Chondrocyte (in vitro differentiated cells): ENCODE measurements at regions not wholly inside any gene's neighbourhood (a gene's known extent, or its start where the extent isn't known, plus 50 kb on each side); places are given as distances from the start of the nearest gene placed in this dataset.
A peak's percentile ranks its signal among the peaks of the same experiment; 100 is the strongest.

Experiments
- DNase-seq: peaks from one replicate; pipeline ENCODE4 v3.0.0; 2021; ENCODE audit warnings: mixed read lengths, low spot score
- H3K27ac Mint-ChIP-seq: one replicate; pipeline ENCODE4 v1.8.0; 2021; ENCODE audit warnings: mild to moderate bottlenecking, moderate library complexity, mixed read lengths; ENCODE audit not compliant: unreplicated experiment
- H3K27me3 Mint-ChIP-seq: 2 replicates; pipeline ENCODE4 v1.8.0; 2021; ENCODE audit warnings: low read depth, mixed read lengths
- H3K36me3 Mint-ChIP-seq: 2 replicates; pipeline ENCODE4 v1.8.0; 2021; ENCODE audit warnings: low read depth, mixed read lengths
- H3K4me1 Mint-ChIP-seq: 2 replicates; pipeline ENCODE4 v1.8.0; 2021; ENCODE audit warnings: low read depth, mild to moderate bottlenecking, mixed read lengths
- H3K4me3 Mint-ChIP-seq: one replicate; pipeline ENCODE4 v1.8.0; 2021; ENCODE audit warnings: mild to moderate bottlenecking, moderate library complexity, mixed read lengths; ENCODE audit not compliant: unreplicated experiment
- H3K9me3 Mint-ChIP-seq: 2 replicates; pipeline ENCODE4 v1.8.0; 2021; ENCODE audit warnings: low read depth, mixed read lengths
- CTCF ChIP-seq: fragments of 200-600 bp; sonication (generic); IDR thresholded peaks from 2 replicates; pipeline ENCODE4 v1.5.0; 2021; ENCODE audit warnings: antibody characterized with exemption, mild to moderate bottlenecking, moderate library complexity

GRCh38 chr4:35459045-35459444, 785.3 kb downstream of the ARAP2 start:
- H3K27ac Mint-ChIP-seq = no peak overlapping the region
- no peaks in the 10 kb centered on the region for H3K36me3 Mint-ChIP-seq
- TF ChIP-seq CTCF = no peak
- H3K4me3 Mint-ChIP-seq = no peak overlapping the region
- H3K4me1 Mint-ChIP-seq = no peaks in the 10 kb centered on the region
- H3K27me3 Mint-ChIP-seq = no peaks in the 10 kb centered on the region
- H3K9me3 Mint-ChIP-seq = peaks cover 29% of the 10 kb centered on the region
- no peak for DNase-seq

GRCh38 chr4:35461931-35462659, 782.2 kb downstream of the ARAP2 start:
- H3K36me3 Mint-ChIP-seq = no peaks in the 10 kb centered on the region

GRCh38 chr4:35463251-35463952, 780.9 kb downstream of the ARAP2 start:
- peak; percentile 72 for DNase-seq
- Mint-ChIP-seq H3K9me3 (peaks cover 18% of the 10 kb centered on the region), H3K36me3 (no peaks in the 10 kb centered on the region), H3K27me3 (no peaks in the 10 kb centered on the region), H3K4me1 (no peaks in the 10 kb centered on the region), H3K27ac (no peak overlapping the region), H3K4me3 (no peak overlapping the region)
- no peak for TF ChIP-seq CTCF

More at GRCh38 chr4:35461931-35462659, 782.2 kb downstream of the ARAP2 start:
- no peak for TF ChIP-seq CTCF
- no peak overlapping the region for H3K27ac Mint-ChIP-seq
- H3K27me3 Mint-ChIP-seq = no peaks in the 10 kb centered on the region
- H3K4me3 Mint-ChIP-seq = no peak overlapping the region
- peaks cover 26% of the 10 kb centered on the region for H3K9me3 Mint-ChIP-seq
- DNase-seq = peak; percentile 35
- no peaks in the 10 kb centered on the region for H3K4me1 Mint-ChIP-seq

- Mint-ChIP-seq H3K36me3 (no peaks in the 10 kb centered on the region), H3K27ac (no peak overlapping the region), H3K9me3 (peaks cover 4% of the 10 kb centered on the region), H3K4me3 (no peak overlapping the region), H3K4me1 (no peaks in the 10 kb centered on the region), H3K27me3 (no peaks in the 10 kb centered on the region)
- no peak for DNase-seq
- TF ChIP-seq CTCF = no peak
Observed at GRCh38 chr4:35464964-35465528, 779.3 kb downstream of the ARAP2 start.

- Mint-ChIP-seq H3K36me3 (no peaks in the 10 kb centered on the region), H3K4me1 (no peaks in the 10 kb centered on the region), H3K27ac (no peak overlapping the region), H3K27me3 (peaks cover 13% of the 10 kb centered on the region), H3K4me3 (no peak overlapping the region), H3K9me3 (peaks cover 3% of the 10 kb centered on the region)
- TF ChIP-seq CTCF = no peak
- DNase-seq = no peak
Observed at GRCh38 chr4:35491093-35491492, 753.2 kb downstream of the ARAP2 start.
